ENCODE measurements at regions not wholly inside any gene's neighbourhood (a gene's known extent, or its start where the extent isn't known, plus 50 kb on each side); places are given as distances from the start of the nearest gene placed in this dataset.

DNA sequence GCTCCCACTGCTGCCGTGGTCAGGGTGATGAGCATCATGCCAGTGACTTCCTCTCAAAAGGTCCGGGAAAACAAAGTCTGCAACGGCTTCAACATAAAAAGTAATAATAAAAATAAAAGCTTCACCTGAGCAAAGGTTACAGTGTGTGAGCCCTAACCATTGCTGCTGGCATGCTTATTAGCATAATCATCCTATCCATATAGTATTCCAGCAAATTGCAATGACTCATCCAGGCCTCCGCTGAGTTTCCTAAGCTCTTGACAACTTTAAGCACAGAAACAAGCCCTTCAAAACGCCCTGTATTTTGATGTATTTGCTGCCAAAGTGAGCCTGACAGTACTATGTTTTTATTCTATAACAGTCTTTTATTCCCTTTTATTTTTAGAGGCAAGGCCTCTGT, 100.5 kb downstream of the AASDH start:
- H3K36me3 Mint-ChIP-seq, result no peaks in the 10 kb centered on the region
- no peaks in the 10 kb centered on the region for H3K27me3 Mint-ChIP-seq (ENCODE audit: low read depth in 3 of 3)
- DNase-seq, result no peak
- intact Hi-C loops (cut with micrococcal nuclease), result no loop called here
- H3K9ac ChIP-seq (ENCODE audit: insufficient read depth, low read length, poor library complexity, severe bottlenecking), result no peak overlapping the region
- H3K4me1 ChIP-seq (ENCODE audit: control insufficient read depth in 1 of 2, insufficient read depth in 2 of 2, low read length in 2 of 2), result no peaks in the 10 kb centered on the region
- no peaks in the 10 kb centered on the region for H3K36me3 ChIP-seq (replicated peaks in 1 of 2; ENCODE audit: control insufficient read depth in 1 of 2, insufficient read depth in 2 of 2, low read length in 2 of 2)
- no peaks in the 10 kb centered on the region for H4K20me1 ChIP-seq (ENCODE audit: insufficient read depth, low read length)
- TF ChIP-seq, protein P1, sequence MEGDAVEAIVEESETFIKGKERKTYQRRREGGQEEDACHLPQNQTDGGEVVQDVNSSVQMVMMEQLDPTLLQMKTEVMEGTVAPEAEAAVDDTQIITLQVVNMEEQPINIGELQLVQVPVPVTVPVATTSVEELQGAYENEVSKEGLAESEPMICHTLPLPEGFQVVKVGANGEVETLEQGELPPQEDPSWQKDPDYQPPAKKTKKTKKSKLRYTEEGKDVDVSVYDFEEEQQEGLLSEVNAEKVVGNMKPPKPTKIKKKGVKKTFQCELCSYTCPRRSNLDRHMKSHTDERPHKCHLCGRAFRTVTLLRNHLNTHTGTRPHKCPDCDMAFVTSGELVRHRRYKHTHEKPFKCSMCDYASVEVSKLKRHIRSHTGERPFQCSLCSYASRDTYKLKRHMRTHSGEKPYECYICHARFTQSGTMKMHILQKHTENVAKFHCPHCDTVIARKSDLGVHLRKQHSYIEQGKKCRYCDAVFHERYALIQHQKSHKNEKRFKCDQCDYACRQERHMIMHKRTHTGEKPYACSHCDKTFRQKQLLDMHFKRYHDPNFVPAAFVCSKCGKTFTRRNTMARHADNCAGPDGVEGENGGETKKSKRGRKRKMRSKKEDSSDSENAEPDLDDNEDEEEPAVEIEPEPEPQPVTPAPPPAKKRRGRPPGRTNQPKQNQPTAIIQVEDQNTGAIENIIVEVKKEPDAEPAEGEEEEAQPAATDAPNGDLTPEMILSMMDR (IDR thresholded peaks at IDR 0.05), result no peak
- H3K27me3 ChIP-seq (ENCODE audit: control insufficient read depth in 2 of 2, insufficient read depth in 2 of 2, low read length in 2 of 2), result no peaks in the 10 kb centered on the region
- H3K4me2 ChIP-seq (replicated peaks; ENCODE audit: extremely low read depth, low read length, poor library complexity, severe bottlenecking), result no peak overlapping the region
- no peaks in the 10 kb centered on the region for H3K9me3 ChIP-seq (replicated peaks in 1 of 2; ENCODE audit: control insufficient read depth in 1 of 2, insufficient read depth in 1 of 2, low read length in 2 of 2)
- H3K27ac ChIP-seq (ENCODE audit: low read depth in 1 of 2, low read length in 2 of 2), result no peak overlapping the region
- H3K9me3 Mint-ChIP-seq, result peaks cover 0 to 13% (median 5%) of the 10 kb centered on the region in 7 donors
- H3K4me3 ChIP-seq (replicated peaks in 1 of 3; ENCODE audit: low read depth in 2 of 3, low read length in 3 of 3), result no peak overlapping the region
- no peak overlapping the region for H3K27ac Mint-ChIP-seq
- H3K4me3 Mint-ChIP-seq, result no peak overlapping the region
- peaks cover 9% of the 10 kb centered on the region for H3K4me1 Mint-ChIP-seq
- 78% methylated on average over 1 of the region's 5 CpGs for WGBS (ENCODE audit: insufficient coverage)
- no peak overlapping the region for H2AFZ ChIP-seq (ENCODE audit: insufficient read depth, low read depth, low read length, poor library complexity, severe bottlenecking)
- no peaks in the 10 kb centered on the region for H3K79me2 ChIP-seq (ENCODE audit: insufficient read depth, low read length)

DNA sequence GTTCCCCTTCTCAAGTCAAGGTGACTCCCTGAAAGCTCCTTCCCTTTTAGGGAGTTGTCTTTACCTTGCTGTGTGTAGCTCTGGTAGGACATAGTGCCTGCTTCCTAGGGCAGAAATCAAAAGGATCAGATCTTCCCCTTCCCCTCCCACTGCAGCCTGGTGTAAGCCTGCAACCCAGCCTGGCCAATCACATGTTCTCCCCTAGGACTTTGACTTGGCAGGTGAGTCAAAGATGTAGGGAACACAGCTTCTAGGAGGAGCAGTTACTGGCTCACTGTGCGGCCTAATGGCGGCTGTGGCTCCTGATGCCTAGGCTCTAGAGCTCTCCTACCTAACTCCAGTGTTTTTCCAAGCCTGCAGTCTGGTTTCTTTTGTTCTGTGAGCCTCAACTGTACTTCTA, 103.9 kb downstream of the AASDH start:
- no peaks in the 10 kb centered on the region for H3K79me2 ChIP-seq (ENCODE audit: insufficient read depth, low read length)
- H3K27me3 ChIP-seq (ENCODE audit: control insufficient read depth in 2 of 2, insufficient read depth in 2 of 2, low read length in 2 of 2), result no peaks in the 10 kb centered on the region
- no peak overlapping the region for H3K27ac ChIP-seq (ENCODE audit: low read depth in 1 of 2, low read length in 2 of 2)
- H2AFZ ChIP-seq (ENCODE audit: insufficient read depth, low read depth, low read length, poor library complexity, severe bottlenecking), result no peak overlapping the region
- Mint-ChIP-seq H3K9me3 (peaks cover 2 to 16% (median 7%) of the 10 kb centered on the region in 7 donors), H3K4me1 (no peaks in the 10 kb centered on the region), H3K27ac (no peak overlapping the region), H3K27me3 (ENCODE audit: low read depth in 3 of 3) (no peaks in the 10 kb centered on the region), H3K4me3 (no peak overlapping the region), H3K36me3 (no peaks in the 10 kb centered on the region)
- no peak for DNase-seq
- no peak overlapping the region for H3K9ac ChIP-seq (ENCODE audit: insufficient read depth, low read length, poor library complexity, severe bottlenecking)
- TF ChIP-seq, protein P1 (IDR thresholded peaks at IDR 0.05), result no peak
- no peaks in the 10 kb centered on the region for H3K9me3 ChIP-seq (replicated peaks in 1 of 2; ENCODE audit: control insufficient read depth in 1 of 2, insufficient read depth in 1 of 2, low read length in 2 of 2)
- H3K4me1 ChIP-seq (ENCODE audit: control insufficient read depth in 1 of 2, insufficient read depth in 2 of 2, low read length in 2 of 2), result no peaks in the 10 kb centered on the region
- H4K20me1 ChIP-seq (ENCODE audit: insufficient read depth, low read length), result no peaks in the 10 kb centered on the region
- H3K36me3 ChIP-seq (replicated peaks in 1 of 2; ENCODE audit: control insufficient read depth in 1 of 2, insufficient read depth in 2 of 2, low read length in 2 of 2), result no peaks in the 10 kb centered on the region
- H3K4me2 ChIP-seq (replicated peaks; ENCODE audit: extremely low read depth, low read length, poor library complexity, severe bottlenecking), result no peak overlapping the region
- no CpG with 5 or more reads among the region's 2 CpGs for WGBS (ENCODE audit: insufficient coverage)
- intact Hi-C loops (cut with micrococcal nuclease), result no loop called here
- no peak overlapping the region for H3K4me3 ChIP-seq (replicated peaks in 1 of 3; ENCODE audit: low read depth in 2 of 3, low read length in 3 of 3)
